Liver (tissue), 3 donors: ENCODE measurements at regions not wholly inside any gene's neighbourhood (a gene's known extent, or its start where the extent isn't known, plus 50 kb on each side); places are given as distances from the start of the nearest gene placed in this dataset.

Experiments used
- ATF3 ChIP-seq: IDR thresholded peaks from 2 replicates; pipeline ENCODE4 v1.6.1; 2016; ENCODE audit warnings: antibody characterized with exemption
- CTCF ChIP-seq: fragments of 150-350 bp; IDR thresholded peaks from 2 replicates; pipeline ENCODE4 v1.5.1; 2017; ENCODE audit warnings: improper control_type of control experiment, low read depth, low read length; ENCODE audit not compliant: missing input control
- EGR1 ChIP-seq, 2 donors: IDR thresholded peaks; 2 replicates each; pipeline ENCODE4 v1.6.1; 2016 to 2018; ENCODE audit warnings: antibody characterized with exemption in 2 of 2, low read depth in 2 of 2
- GABPA ChIP-seq, 2 donors: IDR thresholded peaks in 1 of 2; conservative IDR thresholded peaks in 1 of 2; 2 replicates each; pipeline ENCODE4 v1.6.1; 2016; ENCODE audit warnings: antibody characterized with exemption in 2 of 2, mild to moderate bottlenecking in 1 of 2, moderate library complexity in 1 of 2
- MAX ChIP-seq: IDR thresholded peaks from 2 replicates; pipeline ENCODE4 v1.6.1; 2016; ENCODE audit warnings: antibody characterized with exemption
- RAD21 ChIP-seq, 2 donors: IDR thresholded peaks; 2 replicates each; pipeline ENCODE4 v1.6.1; 2016; ENCODE audit warnings: antibody characterized with exemption in 2 of 2, mild to moderate bottlenecking in 2 of 2
- SP1 ChIP-seq: IDR thresholded peaks from 2 replicates; pipeline ENCODE4 v1.6.1; 2018; ENCODE audit warnings: antibody characterized with exemption, mild to moderate bottlenecking
- YY1 ChIP-seq: IDR thresholded peaks from 2 replicates; pipeline ENCODE4 v1.6.1; 2016; ENCODE audit warnings: antibody characterized with exemption, mild to moderate bottlenecking
- ZBTB33 ChIP-seq: IDR thresholded peaks from 2 replicates; pipeline ENCODE4 v1.6.1; 2016; ENCODE audit warnings: antibody characterized with exemption
- donor health status: healthy.
- donor health status: healthy.

GRCh38 chr2:120441744-120442471 is 96.0 kb downstream of the INHBB start:
- TF ChIP-seq CTCF (no peak), ATF3 (no peak), ZBTB33 (no peak), SP1 (no peak), EGR1 (IDR thresholded peaks at IDR 0.05; ENCODE audit: low read depth in 2 of 2) (no peak), RAD21 (IDR thresholded peaks at IDR 0.05) (peak; percentile 19 to 57), YY1 (no peak), GABPA (IDR thresholded peaks at IDR 0.05 in 1 of 2, conservative IDR thresholded peaks at IDR 0.05 in 1 of 2) (no peak), MAX (no peak)
